ENCODE measurements at regions not wholly inside any gene's neighbourhood (a gene's known extent, or its start where the extent isn't known, plus 50 kb on each side); places are given as distances from the start of the nearest gene placed in this dataset.
"Not testable (repeated sequence)": the region's sequence is repeated elsewhere in the genome, so short reads cannot be mapped to it uniquely, and the experiment has no call there.

GRCh38 chr4:83204731-83205130 lies 79.9 kb downstream of the COQ2 start:
- H3K4me3 ChIP-seq (ENCODE audit: low read depth, low read length): no peak overlapping the region
- TF ChIP-seq, protein P1, sequence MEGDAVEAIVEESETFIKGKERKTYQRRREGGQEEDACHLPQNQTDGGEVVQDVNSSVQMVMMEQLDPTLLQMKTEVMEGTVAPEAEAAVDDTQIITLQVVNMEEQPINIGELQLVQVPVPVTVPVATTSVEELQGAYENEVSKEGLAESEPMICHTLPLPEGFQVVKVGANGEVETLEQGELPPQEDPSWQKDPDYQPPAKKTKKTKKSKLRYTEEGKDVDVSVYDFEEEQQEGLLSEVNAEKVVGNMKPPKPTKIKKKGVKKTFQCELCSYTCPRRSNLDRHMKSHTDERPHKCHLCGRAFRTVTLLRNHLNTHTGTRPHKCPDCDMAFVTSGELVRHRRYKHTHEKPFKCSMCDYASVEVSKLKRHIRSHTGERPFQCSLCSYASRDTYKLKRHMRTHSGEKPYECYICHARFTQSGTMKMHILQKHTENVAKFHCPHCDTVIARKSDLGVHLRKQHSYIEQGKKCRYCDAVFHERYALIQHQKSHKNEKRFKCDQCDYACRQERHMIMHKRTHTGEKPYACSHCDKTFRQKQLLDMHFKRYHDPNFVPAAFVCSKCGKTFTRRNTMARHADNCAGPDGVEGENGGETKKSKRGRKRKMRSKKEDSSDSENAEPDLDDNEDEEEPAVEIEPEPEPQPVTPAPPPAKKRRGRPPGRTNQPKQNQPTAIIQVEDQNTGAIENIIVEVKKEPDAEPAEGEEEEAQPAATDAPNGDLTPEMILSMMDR (IDR thresholded peaks at IDR 0.05; ENCODE audit: low read depth, low read length): no peak
- in situ Hi-C loops (cut with HindIII; ENCODE audit: low sequenced_read_pairs): no loop called here
- no peak for DNase-seq (ENCODE audit: low read depth, low spot score)

DNA sequence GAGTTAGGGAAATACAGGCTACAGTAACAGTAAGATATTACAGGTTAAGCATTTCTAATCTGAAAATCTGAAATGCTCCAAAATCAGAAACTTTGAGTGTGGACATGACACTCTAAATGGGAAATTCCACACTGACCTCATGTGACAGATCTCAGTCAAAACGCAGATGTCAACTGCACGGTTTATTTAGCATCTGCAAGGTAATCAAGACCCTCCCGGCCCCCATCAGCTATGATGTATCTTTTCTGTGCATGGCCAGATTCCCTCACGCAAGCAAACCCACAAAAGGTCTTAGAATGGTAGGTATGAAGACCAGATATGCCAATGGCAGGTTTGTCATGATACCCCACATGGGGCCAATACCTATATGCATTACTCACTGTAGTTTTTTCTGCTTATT lies 82.8 kb downstream of the COQ2 start:
- TF ChIP-seq, protein P1 (IDR thresholded peaks at IDR 0.05; ENCODE audit: low read depth, low read length): no peak
- no peak overlapping the region for H3K4me3 ChIP-seq (ENCODE audit: low read depth, low read length)
- DNase-seq (ENCODE audit: low read depth, low spot score): no peak
- in situ Hi-C loops (cut with HindIII; ENCODE audit: low sequenced_read_pairs): no loop called here

GRCh38 chr4:83197555-83198235 lies 83.2 kb upstream of the PLAC8 start:
- no peak for DNase-seq (ENCODE audit: low read depth, low spot score)
- no peak overlapping the region for H3K4me3 ChIP-seq (ENCODE audit: low read depth, low read length)
- TF ChIP-seq, protein P1 (IDR thresholded peaks at IDR 0.05; ENCODE audit: low read depth, low read length): no peak
- in situ Hi-C loops (cut with HindIII; ENCODE audit: low sequenced_read_pairs): no loop called here

DNA sequence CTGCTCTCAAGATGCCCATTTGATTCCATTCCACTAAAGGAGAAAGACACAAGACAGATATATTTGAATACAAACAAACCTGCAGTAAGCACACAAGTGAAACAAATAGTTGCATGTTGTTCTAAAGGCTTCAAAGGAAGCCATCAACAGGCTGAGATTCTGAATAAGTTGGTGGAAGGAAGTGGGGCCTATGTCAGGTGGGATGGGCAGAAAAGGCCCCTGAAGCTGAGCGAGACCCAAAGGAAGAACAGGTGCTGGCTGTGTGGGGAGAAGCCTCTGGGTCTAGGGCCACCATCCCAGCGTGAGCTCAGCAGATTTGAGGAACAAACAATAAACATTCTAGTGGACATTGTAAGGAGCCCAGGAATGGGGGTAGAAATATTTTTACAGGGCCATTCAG lies 82.4 kb upstream of the PLAC8 start:
- no peak overlapping the region for H3K4me3 ChIP-seq (ENCODE audit: low read depth, low read length)
- DNase-seq (ENCODE audit: low read depth, low spot score): no peak
- in situ Hi-C loops (cut with HindIII; ENCODE audit: low sequenced_read_pairs): no loop called here
- TF ChIP-seq, protein P1 (IDR thresholded peaks at IDR 0.05; ENCODE audit: low read depth, low read length): no peak

DNA sequence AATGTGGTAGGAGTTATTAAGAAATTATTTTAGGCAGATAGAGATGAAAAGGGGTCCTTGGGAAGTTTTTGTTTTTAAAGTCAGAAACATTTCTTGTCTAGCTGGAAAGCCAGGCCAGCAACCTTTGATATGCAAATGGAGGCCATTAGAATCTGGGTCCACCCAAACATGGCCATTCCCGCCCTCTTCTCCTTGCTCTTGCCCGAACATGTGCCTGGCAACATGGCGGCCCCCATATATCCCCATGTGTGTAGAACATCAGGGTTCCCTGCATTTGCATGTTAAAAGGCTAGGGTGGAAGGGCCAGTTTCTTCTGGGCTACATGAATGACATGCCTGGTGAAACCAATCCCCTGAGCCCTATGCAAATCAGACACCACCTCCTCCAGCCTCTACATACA lies 80.7 kb upstream of the PLAC8 start:
- H3K4me3 ChIP-seq (ENCODE audit: low read depth, low read length): no peak overlapping the region
- in situ Hi-C loops (cut with HindIII; ENCODE audit: low sequenced_read_pairs): no loop called here
- DNase-seq (ENCODE audit: low read depth, low spot score): no peak
- TF ChIP-seq, protein P1 (IDR thresholded peaks at IDR 0.05; ENCODE audit: low read depth, low read length): no peak

DNA sequence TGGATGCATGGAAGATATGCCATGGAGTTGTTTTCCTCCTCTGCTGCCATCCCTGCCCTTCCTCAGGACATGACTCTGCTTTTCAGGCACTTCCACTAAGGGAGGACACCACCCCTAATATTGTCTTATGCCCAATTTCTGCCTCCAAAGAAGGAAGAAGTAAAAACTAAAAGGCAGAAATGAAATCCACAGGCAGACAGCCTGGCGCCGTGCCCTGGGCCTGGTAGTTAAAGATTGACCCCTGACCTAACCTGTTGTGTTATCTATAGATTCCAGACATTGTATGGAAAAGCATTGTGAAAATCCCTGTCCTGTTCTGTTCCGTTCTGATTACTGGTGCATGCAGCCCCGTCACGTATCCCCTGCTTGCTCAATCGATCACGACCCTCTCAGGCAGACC lies 80.1 kb upstream of the PLAC8 start:
- DNase-seq (ENCODE audit: low read depth, low spot score); in situ Hi-C loops (cut with HindIII; ENCODE audit: low sequenced_read_pairs); H3K4me3 ChIP-seq (ENCODE audit: low read depth, low read length): not testable (repeated sequence)

DNA sequence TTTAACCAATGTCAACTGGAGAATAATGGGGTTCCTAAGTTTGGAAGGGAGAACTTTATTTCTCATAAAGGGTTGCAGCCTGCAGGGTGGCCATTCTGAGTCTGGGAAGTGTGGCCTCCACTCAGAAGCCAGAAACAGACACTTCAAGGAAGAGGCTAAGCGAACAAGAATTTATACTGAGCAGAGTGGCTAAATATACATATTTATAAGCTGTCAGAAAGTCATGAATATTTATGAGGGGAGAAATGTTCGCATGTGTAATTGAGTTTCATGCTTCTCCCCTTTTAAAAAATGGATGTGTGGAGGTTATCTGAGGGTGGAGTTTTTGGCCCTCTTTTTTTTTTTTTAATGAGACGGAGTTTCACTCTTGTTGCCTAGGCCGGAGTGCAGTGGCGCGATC lies 78.1 kb upstream of the PLAC8 start:
- in situ Hi-C loops (cut with HindIII; ENCODE audit: low sequenced_read_pairs): no loop called here
- TF ChIP-seq, protein P1 (IDR thresholded peaks at IDR 0.05; ENCODE audit: low read depth, low read length): no peak

More for the DNA sequence above, 78.1 kb upstream of the PLAC8 start:
- H3K4me3 ChIP-seq (ENCODE audit: low read depth, low read length): no peak overlapping the region
- DNase-seq (ENCODE audit: low read depth, low spot score): no peak
